Testis (tissue), 2 donors: ENCODE measurements at regions not wholly inside any gene's neighbourhood (a gene's known extent, or its start where the extent isn't known, plus 50 kb on each side); places are given as distances from the start of the nearest gene placed in this dataset.

Source experiments
- CTCF ChIP-seq, 3 experiments: fragments of 450-650 bp in 2 of 3; fragments of 200-600 bp in 1 of 3; sonication (generic) in 1 of 3; IDR thresholded peaks; one replicate each; pipeline ENCODE4 v1.5.1; 2016 to 2019; ENCODE audit warnings: antibody characterized with exemption in 3 of 3, mild to moderate bottlenecking in 2 of 3, moderate library complexity in 1 of 3
- POLR2A ChIP-seq: fragments of 450-650 bp; IDR thresholded peaks from one replicate; pipeline ENCODE4 v1.6.1; 2017; ENCODE audit warnings: antibody characterized with exemption, mild to moderate bottlenecking, moderate library complexity

DNA sequence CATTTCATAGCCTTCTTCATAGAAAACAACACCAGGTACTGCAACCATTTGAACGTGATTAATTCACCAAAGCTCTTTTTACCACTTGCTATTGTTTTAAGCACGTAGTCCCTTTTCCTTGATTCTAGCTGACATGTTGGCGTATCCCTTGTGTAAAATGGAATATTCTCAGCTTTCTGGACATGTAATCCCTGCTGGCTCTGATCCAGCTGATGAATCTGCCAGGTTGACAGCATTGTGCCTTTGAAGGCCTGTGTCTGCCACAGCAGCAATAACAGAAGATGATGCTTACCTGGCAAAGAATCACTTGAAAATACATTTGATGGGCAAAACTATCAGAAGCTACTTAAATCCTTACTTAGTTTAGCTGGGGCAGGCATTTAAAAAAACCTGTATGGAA lies 81.0 kb upstream of the CCDC150 start:
- no peak for TF ChIP-seq POLR2A
- no peak for TF ChIP-seq CTCF (IDR thresholded peaks at IDR 0.05)
